SKM-1 (cell line): ENCODE measurements at regions not wholly inside any gene's neighbourhood (a gene's known extent, or its start where the extent isn't known, plus 50 kb on each side); places are given as distances from the start of the nearest gene placed in this dataset.
"Not testable (repeated sequence)": the region's sequence is repeated elsewhere in the genome, so short reads cannot be mapped to it uniquely, and the experiment has no call there.

Experiments used
- DNase-seq: peaks from one replicate; lab custom pipeline; 2025; ENCODE audit not compliant: unreplicated experiment; lab: John Stamatoyannopoulos, UW

GRCh38 chr12:29029484-29029883 lies 119.6 kb upstream of the FAR2 start:
- not testable (repeated sequence) for DNase-seq

GRCh38 chr12:29030006-29030405 lies 119.1 kb upstream of the FAR2 start:
- DNase-seq = no peak

GRCh38 chr12:29032446-29032845 lies 116.6 kb upstream of the FAR2 start:
- no peak for DNase-seq

GRCh38 chr12:29033519-29033918 lies 115.6 kb upstream of the FAR2 start:
- no peak for DNase-seq

- no peak for DNase-seq
Observed at GRCh38 chr12:29035112-29035511, 114.0 kb upstream of the FAR2 start.

- no peak for DNase-seq
Observed at GRCh38 chr12:29039013-29039412, 110.1 kb upstream of the FAR2 start.

DNA sequence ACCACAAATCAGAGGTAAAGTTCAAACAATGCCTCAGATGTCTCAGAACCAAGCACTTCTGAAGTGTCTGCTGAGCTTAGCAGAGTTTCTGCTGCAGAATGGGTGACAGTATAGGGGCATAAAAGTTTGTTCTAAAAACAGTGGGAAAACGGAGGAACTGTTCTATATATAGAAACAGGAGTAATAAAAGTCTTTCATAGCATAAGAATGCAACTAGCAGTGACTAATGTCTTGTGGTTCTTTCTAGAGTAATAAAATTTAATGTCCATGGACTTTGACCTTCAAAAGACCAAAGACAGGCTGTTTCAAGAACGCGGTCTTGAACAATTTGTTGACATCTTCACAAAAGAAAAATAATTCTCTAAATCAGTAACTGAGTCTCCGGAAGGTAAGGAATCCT lies 107.5 kb upstream of the FAR2 start:
- DNase-seq = no peak

- no peak for DNase-seq
Observed at GRCh38 chr12:29043069-29043468, 106.0 kb upstream of the FAR2 start.

DNA sequence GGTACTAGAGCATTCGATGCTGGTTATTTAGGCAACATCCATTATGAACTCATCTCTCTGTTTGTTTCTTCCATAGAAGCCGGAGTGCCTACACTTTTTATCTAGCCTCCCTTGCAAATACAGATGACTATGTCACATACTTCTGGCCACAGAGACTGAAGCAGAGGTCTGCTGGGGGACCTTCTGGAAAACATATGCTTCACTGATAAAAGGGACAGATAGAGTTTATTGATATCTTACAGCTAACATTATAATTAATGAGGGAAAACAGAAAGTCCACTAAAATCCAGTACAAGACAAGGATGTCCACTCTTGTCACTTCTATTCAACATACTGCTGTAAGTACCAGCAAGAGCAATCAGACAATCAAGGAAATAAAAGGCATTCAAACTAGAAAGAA lies 104.3 kb upstream of the FAR2 start:
- no peak for DNase-seq

DNA sequence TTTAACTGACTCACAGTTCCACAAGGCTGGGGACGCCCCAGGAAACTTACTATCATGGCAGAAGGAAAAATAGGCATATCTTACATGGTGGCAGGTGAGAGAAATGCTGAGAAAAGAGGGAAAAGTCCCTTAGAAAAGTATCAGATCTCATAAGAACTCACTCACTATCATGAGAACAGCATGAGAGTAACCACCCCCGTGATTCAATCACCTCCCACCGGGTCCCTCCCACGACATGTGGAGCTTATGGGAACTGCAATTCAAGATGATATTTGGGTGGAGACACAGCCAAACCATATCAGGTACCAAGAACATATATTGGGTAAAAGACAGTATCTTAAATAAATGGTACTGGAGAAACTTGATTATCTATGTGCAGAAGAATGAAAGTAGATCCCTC lies 100.3 kb upstream of the FAR2 start:
- no peak for DNase-seq

DNA sequence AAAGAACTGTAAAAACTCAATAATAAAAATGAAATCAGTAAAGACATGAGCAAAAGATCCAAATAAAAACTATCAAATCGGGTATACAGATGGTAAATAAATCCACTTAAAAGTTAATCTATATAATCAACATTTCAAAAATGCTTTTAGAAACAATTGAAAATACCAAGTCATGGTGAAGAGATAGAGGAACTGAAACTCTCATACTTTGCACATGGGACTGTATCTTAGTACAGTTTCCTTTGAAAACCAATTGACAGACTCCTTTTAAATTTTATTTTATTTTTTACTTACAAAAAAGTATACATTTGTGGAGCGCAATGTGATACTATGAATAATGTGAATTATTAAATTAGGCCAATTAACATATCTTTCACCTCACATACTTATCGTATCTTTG lies 98.6 kb upstream of the FAR2 start:
- DNase-seq = no peak

GRCh38 chr12:29051221-29051620 lies 97.9 kb upstream of the FAR2 start:
- no peak for DNase-seq

DNA sequence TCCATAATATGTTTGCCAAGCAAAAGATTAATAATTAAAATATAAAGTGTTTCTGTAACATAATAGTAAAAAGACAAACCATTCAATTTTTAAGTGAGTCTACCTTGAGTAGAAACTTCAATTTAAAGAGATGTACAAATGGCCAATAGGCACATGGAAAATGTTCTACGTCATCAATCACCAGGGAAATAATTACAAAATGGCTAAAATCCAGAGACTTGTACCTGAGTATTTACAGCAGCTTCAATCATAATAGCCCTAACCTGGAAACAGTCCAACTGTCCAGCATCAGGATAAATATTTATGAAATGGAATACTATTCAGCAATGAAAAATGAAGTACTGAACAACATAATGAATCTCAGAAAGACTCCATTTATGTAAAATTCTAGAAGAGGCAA lies 95.5 kb upstream of the FAR2 start:
- DNase-seq = no peak

GRCh38 chr12:29054858-29055663 lies 94.0 kb upstream of the FAR2 start:
- no peak for DNase-seq

DNA sequence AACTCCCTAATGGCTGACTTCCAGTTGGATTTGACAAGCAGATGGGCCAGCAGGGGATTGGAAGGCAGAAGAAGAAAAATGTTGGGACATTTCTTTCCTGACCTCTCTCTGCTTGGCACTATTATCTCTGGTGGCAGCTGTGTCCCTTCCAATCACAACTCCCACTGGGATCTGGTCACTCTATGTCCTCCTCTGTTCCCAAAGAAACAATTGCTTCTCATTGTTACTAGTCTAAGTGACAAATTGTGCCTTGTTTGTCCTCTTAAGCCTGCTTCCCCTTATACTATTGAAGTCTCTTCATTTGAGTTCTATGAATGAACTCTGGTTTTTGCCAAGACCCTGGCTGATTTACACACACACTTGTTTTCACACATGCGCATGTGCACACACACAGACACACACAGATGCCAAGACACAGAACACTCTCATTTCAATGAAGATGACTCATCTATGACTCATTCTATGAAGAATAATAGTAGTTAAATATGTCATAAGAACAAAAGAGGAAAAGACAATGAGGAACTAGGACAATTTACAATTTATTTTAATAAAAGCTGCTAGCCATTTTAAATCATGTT lies 83.0 kb upstream of the FAR2 start:
- DNase-seq = no peak

- DNase-seq = no peak
Observed at GRCh38 chr12:29067430-29067829, 81.6 kb upstream of the FAR2 start.

DNA sequence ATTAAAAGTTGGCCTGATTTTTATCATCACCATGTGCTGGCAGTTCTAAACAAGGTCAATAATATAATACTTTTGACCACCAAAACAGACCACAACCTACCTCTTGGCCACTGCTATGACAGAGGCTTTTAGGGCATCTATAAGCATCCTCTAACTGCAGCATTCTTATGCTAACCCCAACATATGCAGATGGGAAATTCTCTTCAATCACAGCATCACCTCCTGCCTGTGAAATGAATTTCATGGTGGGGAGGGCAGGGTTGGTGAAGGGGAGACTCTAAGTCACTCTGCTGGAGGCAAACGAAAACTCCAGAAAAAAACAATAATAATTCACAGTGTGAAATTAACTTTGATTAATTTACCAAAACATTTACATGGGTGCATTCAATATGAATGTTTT lies 78.8 kb upstream of the FAR2 start:
- no peak for DNase-seq

- no peak for DNase-seq
Observed at GRCh38 chr12:29071099-29071498, 78.0 kb upstream of the FAR2 start.

GRCh38 chr12:29072631-29073030 lies 76.4 kb upstream of the FAR2 start:
- no peak for DNase-seq

DNA sequence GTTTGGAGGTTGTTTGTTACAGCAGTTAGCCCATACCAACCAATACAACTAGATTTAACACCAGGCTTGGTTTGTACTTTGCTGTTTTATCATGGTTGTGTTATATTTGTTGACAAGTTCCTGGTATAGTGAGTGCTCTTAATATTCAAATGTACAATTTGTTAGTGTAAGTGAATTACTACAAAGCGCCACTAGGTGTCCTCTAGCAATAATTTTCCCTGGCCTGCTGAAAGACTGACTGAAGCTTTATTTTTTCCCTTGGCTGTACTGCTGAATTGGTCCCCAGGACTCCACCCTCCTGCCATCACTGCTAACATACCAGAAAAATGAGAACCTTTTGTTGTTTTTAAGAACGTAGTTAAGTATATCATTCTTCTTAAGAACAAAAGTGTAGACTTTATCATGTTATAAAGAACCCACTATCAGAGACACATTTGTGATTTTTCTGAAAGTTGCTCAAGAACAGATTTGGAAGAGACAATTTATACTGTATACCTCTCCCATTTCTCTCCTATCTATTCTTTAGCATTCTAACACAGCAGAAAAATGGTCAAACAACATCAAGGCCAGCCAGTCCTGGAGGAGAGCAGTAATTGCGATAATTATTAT lies 75.3 kb upstream of the FAR2 start:
- peak; percentile 13 for DNase-seq

GRCh38 chr12:29081101-29081500 lies 68.0 kb upstream of the FAR2 start:
- no peak for DNase-seq

- DNase-seq = no peak
Observed at GRCh38 chr12:29082522-29082921, 66.6 kb upstream of the FAR2 start.
